Effector CD8-positive, alpha-beta T cell (primary cell): ENCODE measurements at regions not wholly inside any gene's neighbourhood (a gene's known extent, or its start where the extent isn't known, plus 50 kb on each side); places are given as distances from the start of the nearest gene placed in this dataset.
"Not testable (repeated sequence)": the region's sequence is repeated elsewhere in the genome, so short reads cannot be mapped to it uniquely, and the experiment has no call there.

Experiments
- DNase-seq: peaks from one replicate; lab custom pipeline; 2025; lab: John Stamatoyannopoulos, UW

DNA sequence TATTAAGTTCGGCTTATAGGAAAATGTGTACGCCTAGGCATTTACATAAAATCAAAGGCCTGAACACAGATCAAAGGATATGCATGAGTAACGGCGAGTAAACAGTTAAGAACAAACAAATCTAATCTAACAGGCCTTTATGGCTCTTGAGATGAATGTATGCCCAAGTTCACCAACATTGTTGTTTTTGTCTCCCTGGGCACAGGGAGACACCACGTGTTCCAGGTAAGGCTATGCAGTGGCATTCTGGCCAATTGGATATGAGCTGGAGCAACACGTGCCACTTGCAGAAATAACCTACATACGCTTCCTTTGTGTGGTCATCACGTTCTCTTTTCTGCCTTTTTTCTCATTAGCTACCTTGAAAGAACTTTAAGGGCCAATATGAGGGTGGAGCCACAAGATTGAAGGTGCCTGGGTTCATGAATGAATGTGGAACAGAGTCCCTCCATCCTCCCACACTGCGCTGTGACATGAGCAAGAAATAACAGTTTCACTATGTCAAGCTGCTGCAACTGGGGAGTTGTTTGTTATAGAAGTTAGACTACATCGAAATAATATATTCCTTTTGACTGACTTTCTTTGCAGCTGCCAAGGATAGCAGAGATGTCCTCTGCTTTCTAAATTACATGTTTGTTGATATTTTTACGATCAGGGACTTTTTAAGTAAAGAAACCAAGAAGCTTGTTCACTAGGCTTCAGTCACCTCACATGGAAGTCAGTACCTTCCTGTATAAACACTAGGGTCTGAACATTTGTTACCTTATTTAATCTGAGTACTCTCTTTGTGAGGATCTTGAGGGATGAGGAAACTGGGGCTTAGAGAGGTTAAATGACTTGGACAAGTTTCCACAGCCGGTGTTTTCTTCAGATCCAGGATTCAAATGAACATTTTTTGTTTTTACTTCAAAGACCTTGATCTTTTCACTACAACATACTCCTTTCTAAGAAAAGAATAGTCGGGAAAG lies 427.5 kb upstream of the TBL1XR1 start:
- DNase-seq, result no peak

DNA sequence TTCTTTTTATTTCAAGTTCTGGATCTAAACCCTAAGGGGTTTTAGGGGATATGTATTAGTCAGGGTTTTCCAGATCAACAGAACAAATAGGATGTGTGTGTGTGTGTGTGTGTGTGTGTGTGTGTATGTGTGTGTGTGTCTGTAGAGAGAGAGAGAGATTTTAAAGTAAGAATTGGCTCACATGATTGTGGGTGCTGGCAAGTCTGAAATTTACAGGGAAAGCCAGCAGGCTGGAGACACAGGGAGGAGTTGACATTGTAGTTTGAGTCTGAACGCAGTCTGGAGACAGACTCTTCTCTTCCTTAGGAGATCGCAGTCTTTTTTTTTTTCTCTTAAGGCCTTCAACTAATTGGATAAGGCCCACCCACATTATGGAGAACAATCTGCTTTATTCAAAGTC lies 428.8 kb upstream of the TBL1XR1 start:
- no peak for DNase-seq

- DNase-seq, result not testable (repeated sequence)
Measured at GRCh38 chr3:177628095-177628719, 430.9 kb upstream of the TBL1XR1 start.

DNA sequence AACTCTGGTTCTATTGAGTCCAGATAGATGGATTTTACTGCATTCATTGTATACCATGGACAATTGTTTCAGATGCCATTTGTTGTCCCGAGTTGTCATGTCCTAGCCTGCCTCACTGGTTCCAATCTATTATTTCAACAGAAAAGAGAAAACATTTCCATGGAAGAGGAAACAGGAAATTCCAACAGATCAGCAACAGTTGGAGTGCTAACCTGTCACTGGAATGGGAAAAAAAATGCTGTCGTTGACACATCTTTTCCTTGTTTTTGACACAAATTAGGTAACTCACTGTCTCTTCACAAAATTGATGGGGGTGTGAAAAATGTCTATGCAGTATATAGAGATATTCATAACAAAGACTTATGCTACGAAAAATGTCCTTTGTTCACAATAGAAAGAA lies 432.0 kb upstream of the TBL1XR1 start:
- DNase-seq, result no peak

- DNase-seq, result no peak
Measured at GRCh38 chr3:177633671-177634207, 436.5 kb upstream of the TBL1XR1 start.

GRCh38 chr3:177635601-177636106 lies 438.4 kb upstream of the TBL1XR1 start:
- DNase-seq, result not testable (repeated sequence)

GRCh38 chr3:177640319-177640965 lies 443.2 kb upstream of the TBL1XR1 start:
- no peak for DNase-seq

DNA sequence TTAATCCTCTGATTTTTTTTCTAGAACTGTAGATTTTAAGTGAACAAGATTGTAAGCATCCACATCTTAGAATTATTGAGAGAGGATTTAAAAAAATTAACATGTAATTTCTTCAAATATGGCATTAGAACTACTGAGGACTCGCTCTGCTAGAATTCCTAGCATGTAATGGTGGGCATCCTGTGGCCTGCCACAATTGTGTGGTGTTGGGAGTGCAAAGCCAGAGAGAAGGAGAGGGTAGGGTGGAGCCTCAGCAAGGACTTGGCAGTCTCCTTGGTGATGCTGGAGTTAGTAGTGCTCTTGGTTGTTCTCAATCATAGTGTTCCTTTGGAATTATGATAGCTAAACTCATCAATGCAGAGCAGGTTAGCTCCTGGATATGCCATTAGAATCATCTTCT lies 443.9 kb upstream of the TBL1XR1 start:
- DNase-seq, result no peak

- no peak for DNase-seq
Measured at GRCh38 chr3:177642042-177642803, 444.9 kb upstream of the TBL1XR1 start.

DNA sequence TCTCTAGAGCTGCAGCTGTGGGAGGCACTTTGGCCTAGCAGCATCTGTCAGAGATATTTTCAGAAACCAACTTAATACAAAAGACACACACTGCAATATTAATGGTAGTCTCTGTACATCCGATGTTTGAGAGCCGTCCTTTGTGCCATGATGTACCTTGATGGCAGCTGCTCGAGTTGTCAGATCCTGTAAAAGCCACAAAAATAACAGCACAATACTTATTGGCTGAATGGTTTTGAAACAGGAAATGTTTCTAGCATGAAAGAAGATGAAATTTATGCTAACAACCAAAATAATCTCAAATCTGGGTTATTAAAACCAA lies 445.5 kb upstream of the TBL1XR1 start:
- DNase-seq, result no peak

- no peak for DNase-seq
Measured at GRCh38 chr3:177646749-177647148, 449.5 kb upstream of the TBL1XR1 start.

DNA sequence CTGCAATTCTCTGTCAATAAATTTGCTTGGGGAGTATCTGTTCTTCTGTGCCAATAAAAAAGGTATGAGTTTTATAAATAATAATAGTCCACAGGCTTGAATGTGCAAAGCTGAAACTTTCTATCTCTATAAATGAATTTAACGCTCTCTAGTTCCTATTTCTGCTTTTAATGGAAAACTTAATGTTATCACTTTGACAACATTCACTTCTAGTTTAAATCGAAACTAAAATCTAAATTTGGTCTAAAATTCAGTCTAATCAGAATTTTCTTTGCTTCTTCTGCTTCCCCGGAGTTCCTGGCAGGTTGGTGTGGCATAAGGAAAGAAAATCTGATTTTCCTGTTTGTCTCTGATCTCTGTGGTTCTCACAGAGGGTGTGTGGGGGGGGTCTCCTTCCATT lies 450.1 kb upstream of the TBL1XR1 start:
- no peak for DNase-seq

DNA sequence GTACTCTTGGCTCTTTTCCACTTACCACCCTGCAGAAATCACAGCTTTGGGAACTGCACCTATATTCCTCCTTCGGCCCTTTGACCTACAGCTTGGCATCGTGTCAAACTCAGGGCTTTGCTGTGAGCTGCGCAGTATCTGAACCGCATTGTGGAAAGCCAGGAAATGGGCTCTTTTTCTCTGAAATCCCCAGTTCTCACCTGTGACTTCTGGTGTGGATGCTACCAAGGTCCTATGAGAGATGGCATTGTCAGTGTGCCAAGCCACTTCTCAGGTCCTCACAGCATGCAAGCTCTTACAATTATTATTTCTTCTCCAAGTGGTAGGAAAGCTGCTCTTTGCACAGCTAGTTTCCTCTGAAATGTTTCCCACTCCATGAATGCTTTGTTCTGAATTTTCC lies 450.6 kb upstream of the TBL1XR1 start:
- DNase-seq, result no peak

GRCh38 chr3:177652556-177653291 lies 455.4 kb upstream of the TBL1XR1 start:
- DNase-seq, result no peak

- DNase-seq, result no peak
Measured at GRCh38 chr3:177657243-177657642, 460.0 kb upstream of the TBL1XR1 start.

DNA sequence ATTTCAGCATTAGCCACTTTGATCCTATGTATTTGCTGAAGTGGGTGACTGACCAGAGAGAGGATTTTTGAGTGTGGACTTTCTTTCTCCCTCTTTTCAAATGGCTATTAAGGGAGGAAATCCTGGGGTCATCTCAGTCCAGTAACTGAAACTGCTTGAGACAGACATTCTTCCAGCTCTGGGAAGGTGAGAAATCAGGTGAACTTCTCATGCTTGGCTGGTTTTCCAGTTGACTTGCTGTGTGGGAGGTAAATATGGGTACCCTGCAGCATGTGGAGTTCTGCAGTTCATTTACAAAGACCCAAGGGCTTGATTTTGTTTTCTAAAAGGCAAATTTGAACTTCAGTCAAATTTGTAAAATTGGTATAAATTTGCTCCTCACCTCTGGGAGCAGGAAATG lies 461.1 kb upstream of the TBL1XR1 start:
- DNase-seq, result no peak

GRCh38 chr3:177664380-177665103 lies 467.3 kb upstream of the TBL1XR1 start:
- not testable (repeated sequence) for DNase-seq

DNA sequence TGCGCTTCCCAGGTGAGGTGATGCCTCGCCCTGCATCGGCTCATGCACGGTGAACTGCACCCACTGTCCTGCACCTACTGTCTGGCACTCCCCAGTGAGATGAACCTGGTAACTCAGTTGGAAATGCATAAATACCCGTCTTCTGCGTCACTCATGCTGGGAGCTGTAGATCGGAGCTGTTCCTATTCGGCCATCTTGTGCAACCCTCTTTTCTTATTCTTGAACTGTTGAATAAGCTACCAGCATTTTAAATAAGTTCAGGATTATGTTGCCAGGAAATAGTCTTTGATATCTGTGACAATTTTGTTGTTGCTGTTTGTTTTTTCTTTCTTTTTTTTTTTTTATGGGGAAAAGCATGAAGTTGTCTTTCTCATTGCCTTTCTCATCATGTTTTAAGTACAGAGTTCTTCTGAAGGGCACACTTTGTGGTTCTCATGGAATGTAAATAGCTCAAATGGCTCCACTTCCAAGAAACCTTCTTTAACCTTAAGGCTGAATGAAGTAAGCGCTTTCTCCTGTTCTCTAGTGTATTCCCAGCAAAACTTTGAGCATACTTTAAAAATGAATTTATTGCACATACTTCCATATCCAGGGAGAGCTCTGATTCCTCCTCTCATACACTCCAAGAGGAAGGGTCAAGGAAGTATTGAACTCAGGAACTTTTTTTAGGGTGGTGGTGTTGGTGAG lies 468.0 kb upstream of the TBL1XR1 start:
- no peak for DNase-seq

DNA sequence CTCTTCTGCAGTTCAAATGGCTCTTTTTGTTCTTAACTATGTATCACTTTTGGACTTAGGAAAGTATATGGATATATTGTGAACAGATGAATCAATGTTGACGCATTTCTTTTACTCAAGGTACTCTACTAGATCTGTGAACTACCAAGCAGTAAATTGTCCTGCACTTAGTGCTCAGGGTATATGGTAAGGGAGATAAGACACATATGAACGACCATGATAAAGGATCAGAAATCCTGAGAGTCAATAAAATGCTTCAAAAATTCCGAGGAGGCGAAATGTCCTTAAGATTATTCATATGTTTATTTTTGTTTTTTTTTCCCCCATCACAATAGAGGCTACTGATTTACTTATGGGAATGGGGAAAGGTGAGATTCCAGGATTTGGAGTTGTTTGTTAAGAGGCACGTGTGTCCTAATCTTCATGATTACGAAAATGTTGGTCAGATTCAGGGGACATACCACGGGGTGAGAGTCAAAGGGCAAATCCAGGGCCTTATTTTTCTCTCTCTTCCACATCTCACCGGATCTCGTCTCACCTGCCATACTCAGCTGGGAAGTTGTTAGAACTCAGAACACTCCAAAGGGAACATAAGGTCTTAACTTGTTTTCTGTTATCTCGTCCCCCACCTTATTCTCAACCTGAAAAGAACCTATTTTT lies 475.1 kb upstream of the TBL1XR1 start:
- no peak for DNase-seq
